ENCODE measurements at regions not wholly inside any gene's neighbourhood (a gene's known extent, or its start where the extent isn't known, plus 50 kb on each side); places are given as distances from the start of the nearest gene placed in this dataset.
"Not testable (repeated sequence)": the region's sequence is repeated elsewhere in the genome, so short reads cannot be mapped to it uniquely, and the experiment has no call there.

GRCh38 chr4:138861135-138861534 is 154.4 kb upstream of the NOCT start:
- no peak for DNase-seq (ENCODE audit: extremely low read depth, low read depth, low spot score)

- DNase-seq (ENCODE audit: extremely low read depth, low read depth, low spot score): not testable (repeated sequence)
Observed at GRCh38 chr4:138860357-138860756, 155.2 kb upstream of the NOCT start.

GRCh38 chr4:138859254-138859653 is 156.3 kb upstream of the NOCT start:
- no peak for DNase-seq (ENCODE audit: extremely low read depth, low read depth, low spot score)

- no peak for DNase-seq (ENCODE audit: extremely low read depth, low read depth, low spot score)
Observed at GRCh38 chr4:138858419-138858818, 157.2 kb upstream of the NOCT start.

- DNase-seq (ENCODE audit: extremely low read depth, low read depth, low spot score): no peak
Observed at GRCh38 chr4:138857416-138857815, 158.2 kb upstream of the NOCT start.

GRCh38 chr4:138852681-138853080 is 162.9 kb upstream of the NOCT start:
- no peak for DNase-seq (ENCODE audit: extremely low read depth, low read depth, low spot score)

- no peak for DNase-seq (ENCODE audit: extremely low read depth, low read depth, low spot score)
Observed at GRCh38 chr4:138851391-138852335, 163.9 kb upstream of the NOCT start.

- no peak for DNase-seq (ENCODE audit: extremely low read depth, low read depth, low spot score)
Observed at GRCh38 chr4:138845664-138846063, 169.9 kb upstream of the NOCT start.

- DNase-seq (ENCODE audit: extremely low read depth, low read depth, low spot score): no peak
Observed at GRCh38 chr4:138845054-138845453, 170.5 kb upstream of the NOCT start.

- DNase-seq (ENCODE audit: extremely low read depth, low read depth, low spot score): no peak
Observed at GRCh38 chr4:138843616-138844015, 172.0 kb upstream of the NOCT start.

- DNase-seq (ENCODE audit: extremely low read depth, low read depth, low spot score): no peak
Observed at GRCh38 chr4:138841343-138841742, 174.2 kb upstream of the NOCT start.

- DNase-seq (ENCODE audit: extremely low read depth, low read depth, low spot score): no peak
Observed at GRCh38 chr4:138838251-138838650, 177.3 kb upstream of the NOCT start.

- DNase-seq (ENCODE audit: extremely low read depth, low read depth, low spot score): peak; percentile 5
Observed at GRCh38 chr4:138835832-138836533, 179.6 kb upstream of the NOCT start.

GRCh38 chr4:138833974-138834373 is 181.6 kb upstream of the NOCT start:
- no peak for DNase-seq (ENCODE audit: extremely low read depth, low read depth, low spot score)

- DNase-seq (ENCODE audit: extremely low read depth, low read depth, low spot score): no peak
Observed at GRCh38 chr4:138832563-138832962, 183.0 kb upstream of the NOCT start.

- no peak for DNase-seq (ENCODE audit: extremely low read depth, low read depth, low spot score)
Observed at GRCh38 chr4:138831948-138832347, 183.6 kb upstream of the NOCT start.

- no peak for DNase-seq (ENCODE audit: extremely low read depth, low read depth, low spot score)
Observed at GRCh38 chr4:138828926-138829325, 186.7 kb upstream of the NOCT start.

GRCh38 chr4:138826754-138827153 is 188.8 kb upstream of the NOCT start:
- no peak for DNase-seq (ENCODE audit: extremely low read depth, low read depth, low spot score)

- DNase-seq (ENCODE audit: extremely low read depth, low read depth, low spot score): no peak
Observed at GRCh38 chr4:138826322-138826721, 189.3 kb upstream of the NOCT start.

GRCh38 chr4:138821331-138821730 is 194.2 kb upstream of the NOCT start:
- no peak for DNase-seq (ENCODE audit: extremely low read depth, low read depth, low spot score)

- no peak for DNase-seq (ENCODE audit: extremely low read depth, low read depth, low spot score)
Observed at GRCh38 chr4:138816875-138817274, 198.7 kb upstream of the NOCT start.

- DNase-seq (ENCODE audit: extremely low read depth, low read depth, low spot score): no peak
Observed at GRCh38 chr4:138815811-138816210, 199.8 kb upstream of the NOCT start.
